ENCODE measurements at regions not wholly inside any gene's neighbourhood (a gene's known extent, or its start where the extent isn't known, plus 50 kb on each side); places are given as distances from the start of the nearest gene placed in this dataset.

DNA sequence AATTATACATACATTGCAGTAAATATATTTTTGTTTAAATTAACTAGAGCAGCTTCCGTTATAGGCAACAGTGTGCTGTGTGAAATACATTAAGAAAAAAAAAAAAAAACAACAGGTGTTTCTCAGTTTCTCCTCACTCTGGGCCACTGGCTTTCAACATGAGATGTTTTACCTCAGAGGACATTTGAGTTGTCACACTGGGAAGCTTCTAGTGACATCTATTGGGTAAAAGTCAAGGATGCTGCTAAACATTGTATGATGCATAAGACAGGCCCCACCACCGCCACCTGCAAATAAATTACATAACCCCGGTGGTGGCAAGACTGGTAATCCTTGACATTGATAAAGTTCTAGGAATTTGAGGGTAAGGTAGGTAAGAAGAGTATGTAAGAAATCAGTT, 1512.2 kb downstream of the C4orf33 start:
- TF ChIP-seq GATA2 (IDR thresholded peaks at IDR 0.05; ENCODE audit: low read depth, low read length), result no peak
- no peak for TF ChIP-seq GATA3 (IDR thresholded peaks at IDR 0.05; ENCODE audit: low read depth, low read length)
